ENCODE measurements at regions not wholly inside any gene's neighbourhood (a gene's known extent, or its start where the extent isn't known, plus 50 kb on each side); places are given as distances from the start of the nearest gene placed in this dataset.

GRCh38 chr3:118077332-118077731 lies 957.3 kb downstream of the IGSF11 start:
- Histone ChIP-seq H3K27me3 (no peaks in the 10 kb centered on the region), H3K9me3 (no peaks in the 10 kb centered on the region), H3K27ac (no peak overlapping the region), H3K36me3 (no peaks in the 10 kb centered on the region), H3K4me3 (no peak overlapping the region), H3K4me1 (no peaks in the 10 kb centered on the region)
- no peak for DNase-seq (ENCODE audit: extremely low spot score in 2 of 2)
- intact Hi-C loops (cut with DNase I) = no loop called here
- no peak for TF ChIP-seq POLR2A (IDR thresholded peaks at IDR 0.05)
- TF ChIP-seq, protein P1, sequence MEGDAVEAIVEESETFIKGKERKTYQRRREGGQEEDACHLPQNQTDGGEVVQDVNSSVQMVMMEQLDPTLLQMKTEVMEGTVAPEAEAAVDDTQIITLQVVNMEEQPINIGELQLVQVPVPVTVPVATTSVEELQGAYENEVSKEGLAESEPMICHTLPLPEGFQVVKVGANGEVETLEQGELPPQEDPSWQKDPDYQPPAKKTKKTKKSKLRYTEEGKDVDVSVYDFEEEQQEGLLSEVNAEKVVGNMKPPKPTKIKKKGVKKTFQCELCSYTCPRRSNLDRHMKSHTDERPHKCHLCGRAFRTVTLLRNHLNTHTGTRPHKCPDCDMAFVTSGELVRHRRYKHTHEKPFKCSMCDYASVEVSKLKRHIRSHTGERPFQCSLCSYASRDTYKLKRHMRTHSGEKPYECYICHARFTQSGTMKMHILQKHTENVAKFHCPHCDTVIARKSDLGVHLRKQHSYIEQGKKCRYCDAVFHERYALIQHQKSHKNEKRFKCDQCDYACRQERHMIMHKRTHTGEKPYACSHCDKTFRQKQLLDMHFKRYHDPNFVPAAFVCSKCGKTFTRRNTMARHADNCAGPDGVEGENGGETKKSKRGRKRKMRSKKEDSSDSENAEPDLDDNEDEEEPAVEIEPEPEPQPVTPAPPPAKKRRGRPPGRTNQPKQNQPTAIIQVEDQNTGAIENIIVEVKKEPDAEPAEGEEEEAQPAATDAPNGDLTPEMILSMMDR (IDR thresholded peaks at IDR 0.05) = no peak

GRCh38 chr3:118080889-118081288 lies 953.8 kb downstream of the IGSF11 start:
- DNase-seq (ENCODE audit: extremely low spot score in 2 of 2) = no peak

GRCh38 chr3:118088696-118089095 lies 946.0 kb downstream of the IGSF11 start:
- intact Hi-C loops (cut with DNase I) = loop anchor here (5.0 kb wide), 1 partner anchor 1704 kb away; no protein-coding TSS in a partner anchor
- H3K27ac ChIP-seq = no peak overlapping the region
- no peaks in the 10 kb centered on the region for H3K9me3 ChIP-seq
- H3K4me1 ChIP-seq = no peaks in the 10 kb centered on the region
- no peak for TF ChIP-seq POLR2AphosphoS5 (IDR thresholded peaks at IDR 0.05; ENCODE audit: insufficient read depth in 1 of 2, low read depth in 1 of 2)
- no peak for TF ChIP-seq POLR2A (IDR thresholded peaks at IDR 0.05)
- TF ChIP-seq, protein P1 (IDR thresholded peaks at IDR 0.05) = no peak
- no peaks in the 10 kb centered on the region for H3K27me3 ChIP-seq
- H3K36me3 ChIP-seq = no peaks in the 10 kb centered on the region
- no peak overlapping the region for H3K4me3 ChIP-seq
- DNase-seq (ENCODE audit: extremely low spot score in 2 of 2) = no peak

More at GRCh38 chr3:118080889-118081288, 953.8 kb downstream of the IGSF11 start:
- H3K27me3 ChIP-seq = no peaks in the 10 kb centered on the region
- no peak overlapping the region for H3K4me3 ChIP-seq
- TF ChIP-seq POLR2AphosphoS5 (IDR thresholded peaks at IDR 0.05; ENCODE audit: insufficient read depth in 1 of 2, low read depth in 1 of 2) (no peak), POLR2A (IDR thresholded peaks at IDR 0.05) (no peak)
- TF ChIP-seq, protein P1 (IDR thresholded peaks at IDR 0.05) = no peak
- intact Hi-C loops (cut with DNase I) = no loop called here
- H3K36me3 ChIP-seq = no peaks in the 10 kb centered on the region
- no peaks in the 10 kb centered on the region for H3K9me3 ChIP-seq
- no peak overlapping the region for H3K27ac ChIP-seq
- H3K4me1 ChIP-seq = no peaks in the 10 kb centered on the region

DNA sequence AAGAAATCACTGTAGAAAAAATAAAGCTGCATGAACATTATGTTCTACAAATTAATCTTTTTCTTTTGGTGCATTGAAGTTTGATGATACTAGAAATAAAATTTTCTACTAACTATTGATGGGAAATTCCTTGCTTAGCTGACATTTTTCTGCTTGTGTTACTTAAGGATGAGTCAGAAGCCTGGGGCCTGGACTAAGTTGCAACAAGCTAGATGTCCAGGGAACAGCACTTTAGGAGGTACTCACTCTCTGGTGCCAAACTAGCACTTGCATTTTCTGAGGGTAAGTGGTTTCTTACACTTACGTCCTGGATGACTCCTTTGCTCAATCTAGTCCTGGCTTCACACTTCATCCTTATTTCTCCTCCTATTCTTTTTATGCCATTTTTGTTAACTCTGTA lies 945.1 kb downstream of the IGSF11 start:
- Histone ChIP-seq H3K27me3 (no peaks in the 10 kb centered on the region), H3K4me1 (no peaks in the 10 kb centered on the region), H3K27ac (no peak overlapping the region), H3K9me3 (no peaks in the 10 kb centered on the region), H3K4me3 (no peak overlapping the region), H3K36me3 (no peaks in the 10 kb centered on the region)
- intact Hi-C loops (cut with DNase I) = loop anchor here (5.0 kb wide), 1 partner anchor 1703 kb away; no protein-coding TSS in a partner anchor
- no peak for DNase-seq (ENCODE audit: extremely low spot score in 2 of 2)
- TF ChIP-seq, protein P1 (IDR thresholded peaks at IDR 0.05) = no peak
- TF ChIP-seq POLR2A (IDR thresholded peaks at IDR 0.05) (no peak), POLR2AphosphoS5 (IDR thresholded peaks at IDR 0.05; ENCODE audit: insufficient read depth in 1 of 2, low read depth in 1 of 2) (no peak)

GRCh38 chr3:118097226-118097625 lies 937.4 kb downstream of the IGSF11 start:
- Histone ChIP-seq H3K4me1 (no peaks in the 10 kb centered on the region), H3K36me3 (no peaks in the 10 kb centered on the region), H3K9me3 (no peaks in the 10 kb centered on the region), H3K4me3 (no peak overlapping the region), H3K27ac (no peak overlapping the region), H3K27me3 (no peaks in the 10 kb centered on the region)
- no peak for DNase-seq (ENCODE audit: extremely low spot score in 2 of 2)
- intact Hi-C loops (cut with DNase I) = no loop called here
- TF ChIP-seq POLR2A (IDR thresholded peaks at IDR 0.05) = no peak
- TF ChIP-seq, protein P1 (IDR thresholded peaks at IDR 0.05) = no peak
- TF ChIP-seq POLR2AphosphoS5 (IDR thresholded peaks at IDR 0.05; ENCODE audit: insufficient read depth in 1 of 2, low read depth in 1 of 2) = no peak
